ENCODE measurements at regions not wholly inside any gene's neighbourhood (a gene's known extent, or its start where the extent isn't known, plus 50 kb on each side); places are given as distances from the start of the nearest gene placed in this dataset.

GRCh38 chr1:96969656-96970163 lies 248.1 kb downstream of the PTBP2 start:
- no peak overlapping the region for H3K4me3 ChIP-seq (ENCODE audit: low read depth, low read length)
- TF ChIP-seq, protein P1, sequence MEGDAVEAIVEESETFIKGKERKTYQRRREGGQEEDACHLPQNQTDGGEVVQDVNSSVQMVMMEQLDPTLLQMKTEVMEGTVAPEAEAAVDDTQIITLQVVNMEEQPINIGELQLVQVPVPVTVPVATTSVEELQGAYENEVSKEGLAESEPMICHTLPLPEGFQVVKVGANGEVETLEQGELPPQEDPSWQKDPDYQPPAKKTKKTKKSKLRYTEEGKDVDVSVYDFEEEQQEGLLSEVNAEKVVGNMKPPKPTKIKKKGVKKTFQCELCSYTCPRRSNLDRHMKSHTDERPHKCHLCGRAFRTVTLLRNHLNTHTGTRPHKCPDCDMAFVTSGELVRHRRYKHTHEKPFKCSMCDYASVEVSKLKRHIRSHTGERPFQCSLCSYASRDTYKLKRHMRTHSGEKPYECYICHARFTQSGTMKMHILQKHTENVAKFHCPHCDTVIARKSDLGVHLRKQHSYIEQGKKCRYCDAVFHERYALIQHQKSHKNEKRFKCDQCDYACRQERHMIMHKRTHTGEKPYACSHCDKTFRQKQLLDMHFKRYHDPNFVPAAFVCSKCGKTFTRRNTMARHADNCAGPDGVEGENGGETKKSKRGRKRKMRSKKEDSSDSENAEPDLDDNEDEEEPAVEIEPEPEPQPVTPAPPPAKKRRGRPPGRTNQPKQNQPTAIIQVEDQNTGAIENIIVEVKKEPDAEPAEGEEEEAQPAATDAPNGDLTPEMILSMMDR (conservative IDR thresholded peaks at IDR 0.05; ENCODE audit: low read depth, low read length) = no peak
- no peak for DNase-seq (ENCODE audit: low read depth)

DNA sequence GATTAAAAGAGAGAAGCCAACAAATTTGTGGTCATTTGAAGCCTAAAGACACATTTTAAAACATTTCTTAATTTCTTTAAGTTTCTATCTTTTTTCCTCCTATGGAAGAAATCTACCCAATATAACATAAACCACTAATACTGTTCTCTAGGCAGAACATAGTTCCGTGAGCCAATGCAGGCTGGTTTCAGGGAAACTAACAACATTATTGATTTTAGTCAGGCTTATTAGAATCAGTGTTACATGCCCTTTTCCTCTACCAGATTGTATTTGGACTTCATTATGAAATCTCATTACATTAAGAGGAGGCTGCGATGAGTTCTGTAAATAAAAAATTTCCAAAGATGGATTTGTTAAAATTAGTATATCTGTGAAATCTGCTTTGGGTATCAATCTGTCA lies 249.9 kb downstream of the PTBP2 start:
- no peak overlapping the region for H3K4me3 ChIP-seq (ENCODE audit: low read depth, low read length)
- TF ChIP-seq, protein P1 (conservative IDR thresholded peaks at IDR 0.05; ENCODE audit: low read depth, low read length) = no peak
- DNase-seq (ENCODE audit: low read depth) = no peak

DNA sequence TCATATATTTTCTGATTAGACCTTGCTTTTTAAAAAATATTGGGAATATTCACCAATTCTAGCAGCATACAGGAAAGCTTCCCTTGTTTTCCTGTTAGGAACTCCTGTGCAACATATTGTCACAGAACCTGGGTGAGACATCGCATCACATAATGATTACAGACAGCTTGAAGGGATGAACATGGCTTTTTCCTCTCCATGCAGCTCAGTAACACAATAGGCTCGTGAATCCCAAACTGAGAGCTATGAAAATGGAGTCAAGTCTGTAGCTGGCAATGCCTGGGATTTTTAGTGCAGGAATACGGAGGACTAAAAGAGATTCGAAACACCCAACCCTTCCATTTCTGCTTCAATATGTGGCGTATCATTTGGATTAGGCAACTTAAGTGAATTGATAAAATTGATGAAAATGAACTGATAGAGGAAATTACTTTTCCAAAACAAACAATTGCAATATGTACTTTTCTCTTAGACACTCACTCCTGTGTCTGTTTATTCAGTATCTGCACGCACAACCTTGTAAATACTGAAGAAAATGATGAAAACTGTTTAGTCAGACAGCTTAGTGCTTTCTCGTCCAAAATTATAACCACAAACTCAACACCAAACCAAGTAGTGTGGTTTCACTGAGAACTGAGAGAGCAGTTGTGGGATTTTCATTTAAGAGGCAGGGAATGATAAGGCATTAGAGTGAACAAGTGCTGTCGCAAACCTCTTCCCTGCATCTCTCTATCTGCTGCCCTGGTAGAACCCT lies 250.4 kb downstream of the PTBP2 start:
- no peak for DNase-seq (ENCODE audit: low read depth)
- no peak overlapping the region for H3K4me3 ChIP-seq (ENCODE audit: low read depth, low read length)
- TF ChIP-seq, protein P1 (conservative IDR thresholded peaks at IDR 0.05; ENCODE audit: low read depth, low read length) = no peak

DNA sequence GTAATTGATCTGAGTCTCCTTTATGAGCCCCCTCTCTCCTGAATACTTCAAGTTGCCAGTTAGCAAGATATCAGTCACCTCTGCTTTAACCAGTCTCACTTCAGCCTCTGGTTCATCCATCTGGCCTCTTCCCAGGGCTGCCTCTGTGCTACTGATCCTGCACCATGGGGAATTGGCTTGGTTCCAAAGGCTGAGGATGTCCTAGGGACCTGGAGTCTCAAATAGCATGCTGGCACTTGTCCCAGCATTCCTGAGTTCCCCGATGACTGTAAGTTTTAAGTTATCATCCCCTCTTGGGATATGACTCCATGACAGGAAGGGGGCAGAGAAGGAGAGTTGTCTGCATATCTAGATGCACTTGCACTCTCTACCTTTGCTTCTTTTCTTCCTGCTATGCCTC lies 252.0 kb downstream of the PTBP2 start:
- TF ChIP-seq, protein P1 (conservative IDR thresholded peaks at IDR 0.05; ENCODE audit: low read depth, low read length) = no peak
- DNase-seq (ENCODE audit: low read depth) = no peak
- no peak overlapping the region for H3K4me3 ChIP-seq (ENCODE audit: low read depth, low read length)

DNA sequence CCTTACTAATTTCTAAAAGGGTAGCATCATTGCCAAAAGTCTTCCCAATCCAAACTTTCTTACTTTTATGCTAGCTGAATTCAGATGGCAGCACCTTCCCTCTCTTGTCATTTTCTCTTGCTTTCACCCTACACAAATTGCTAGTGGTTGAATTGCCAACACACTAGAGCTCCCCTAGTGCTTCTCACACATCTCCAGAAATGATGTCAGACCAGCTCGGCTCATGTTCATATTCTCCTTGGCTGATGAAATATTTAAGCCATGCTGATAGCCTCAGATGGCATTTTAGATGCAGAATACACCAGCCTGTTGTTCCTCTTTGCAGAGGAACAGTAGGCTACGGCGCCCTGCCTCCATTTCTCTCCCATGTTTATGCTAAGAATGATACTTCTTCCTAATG lies 256.9 kb downstream of the PTBP2 start:
- DNase-seq (ENCODE audit: low read depth) = no peak
- H3K4me3 ChIP-seq (ENCODE audit: low read depth, low read length) = no peak overlapping the region
- TF ChIP-seq, protein P1 (conservative IDR thresholded peaks at IDR 0.05; ENCODE audit: low read depth, low read length) = no peak

DNA sequence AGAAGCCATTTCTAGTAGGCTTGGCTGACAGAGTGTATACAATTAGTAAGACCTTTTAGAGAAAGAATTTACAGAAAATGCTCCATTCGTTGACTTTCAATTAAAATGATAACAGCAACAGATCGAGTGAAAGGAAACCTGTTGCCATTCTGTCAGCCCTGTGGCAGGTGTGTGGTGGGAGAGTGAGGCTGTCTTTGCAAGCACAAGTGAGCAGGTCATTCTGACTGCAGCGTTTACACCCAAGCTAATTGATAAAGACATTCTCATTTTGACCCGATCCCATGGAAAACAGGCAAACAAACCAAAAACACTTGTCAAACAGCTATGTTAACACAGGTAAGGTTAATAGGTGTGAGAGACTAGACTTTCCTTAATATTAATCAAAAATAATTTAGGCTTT lies 257.3 kb downstream of the PTBP2 start:
- TF ChIP-seq, protein P1 (conservative IDR thresholded peaks at IDR 0.05; ENCODE audit: low read depth, low read length) = no peak
- no peak for DNase-seq (ENCODE audit: low read depth)
- H3K4me3 ChIP-seq (ENCODE audit: low read depth, low read length) = no peak overlapping the region

Data from epithelial cell of proximal tubule (primary cell).